Activated CD8-positive, alpha-beta memory T cell treated with anti-CD3 and anti-CD28 coated beads for 48 hours (primary cell): ENCODE measurements at regions not wholly inside any gene's neighbourhood (a gene's known extent, or its start where the extent isn't known, plus 50 kb on each side); places are given as distances from the start of the nearest gene placed in this dataset.
"Not testable (repeated sequence)": the region's sequence is repeated elsewhere in the genome, so short reads cannot be mapped to it uniquely, and the experiment has no call there.

Source experiments
- DNase-seq, 3 experiments: peaks; one replicate each; pipeline ENCODE4 v3.0.0-alpha.2; 2020; ENCODE audit warnings: low read depth in 2 of 3, low spot score in 2 of 3

- DNase-seq: no peak
These were observed 122.6 kb downstream of the INHBA start for GRCh38 chr7:41579961-41580935.

DNA sequence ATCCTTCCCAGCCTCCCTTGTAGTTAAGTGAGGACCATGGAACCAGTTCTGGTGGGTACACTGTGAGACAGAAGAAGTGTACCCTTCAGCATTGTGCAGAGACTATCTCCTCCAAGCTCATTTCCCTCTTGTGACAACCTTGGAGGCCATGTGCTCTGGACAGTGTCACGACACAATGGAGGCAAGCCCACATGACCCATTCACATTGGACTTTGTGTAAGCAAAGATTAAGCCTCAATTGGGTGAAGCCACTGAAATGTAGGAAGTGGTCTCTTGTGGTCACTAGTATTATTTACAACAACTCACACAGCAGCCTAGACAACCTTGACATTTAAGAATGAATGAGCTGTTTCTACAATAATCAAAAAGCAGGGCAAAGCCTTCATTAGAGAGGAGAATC lies 124.2 kb downstream of the INHBA start:
- no peak for DNase-seq

DNA sequence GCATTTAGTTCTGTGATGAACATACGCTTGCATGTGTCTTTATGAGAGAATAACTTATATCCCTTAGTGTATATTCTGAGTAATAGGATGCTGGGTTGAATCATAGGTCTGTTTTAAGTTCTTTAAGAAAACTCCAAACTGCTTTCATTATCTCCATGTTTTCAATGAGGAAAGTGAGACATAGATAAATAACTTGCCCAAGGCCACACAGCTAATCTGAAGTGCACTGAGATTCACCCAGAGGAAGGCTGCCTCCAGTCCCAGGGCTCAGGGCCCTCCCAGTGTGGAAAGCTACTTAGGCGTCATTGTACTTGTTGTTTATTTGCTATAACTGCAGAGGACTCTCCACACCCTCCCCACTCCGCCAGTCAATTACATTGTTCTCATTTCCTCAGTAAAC lies 126.7 kb downstream of the INHBA start:
- DNase-seq: no peak

GRCh38 chr7:41574377-41574776 lies 128.5 kb downstream of the INHBA start:
- no peak for DNase-seq

GRCh38 chr7:41573862-41574261 lies 129.0 kb downstream of the INHBA start:
- DNase-seq: no peak

DNA sequence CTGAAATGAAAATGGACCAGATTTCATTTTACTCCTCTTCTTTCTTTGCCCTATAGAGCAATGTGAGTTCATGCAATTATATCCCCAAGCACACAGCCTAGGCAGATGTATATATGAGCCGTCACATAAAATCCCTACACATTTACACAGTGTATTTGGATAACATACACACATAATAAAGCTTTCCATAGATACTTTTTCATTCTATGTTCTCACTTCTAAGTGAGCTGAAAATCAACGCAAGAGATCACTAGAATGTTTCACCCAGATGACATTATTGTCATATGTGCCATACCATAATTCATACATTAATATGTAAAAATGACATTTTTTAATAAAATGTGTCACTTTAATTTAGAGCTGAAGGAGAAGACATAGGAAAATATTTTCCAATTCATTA lies 129.4 kb downstream of the INHBA start:
- DNase-seq: no peak

DNA sequence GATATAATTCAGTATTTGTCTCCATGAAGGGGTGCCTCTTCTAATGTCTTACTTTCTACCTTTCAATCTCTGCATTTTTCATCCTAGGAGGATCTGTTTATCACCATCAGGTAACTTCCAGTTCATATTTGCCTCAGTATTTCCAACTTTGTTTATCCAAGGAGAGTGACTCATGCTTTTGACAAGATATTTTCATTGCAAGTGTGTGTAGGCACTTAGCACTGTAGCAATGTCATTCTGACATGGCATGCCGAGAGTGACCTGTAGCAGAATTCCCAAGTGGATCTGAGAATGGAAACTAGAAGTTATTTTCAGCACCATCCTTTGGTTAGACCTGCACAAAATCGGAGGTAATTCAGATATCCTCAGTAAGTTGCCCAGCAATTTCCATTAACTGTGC lies 129.9 kb downstream of the INHBA start:
- DNase-seq: no peak

- no peak for DNase-seq
These were observed 131.3 kb downstream of the INHBA start for GRCh38 chr7:41571573-41571972.

- DNase-seq: no peak
These were observed 132.1 kb downstream of the INHBA start for GRCh38 chr7:41570766-41571165.

DNA sequence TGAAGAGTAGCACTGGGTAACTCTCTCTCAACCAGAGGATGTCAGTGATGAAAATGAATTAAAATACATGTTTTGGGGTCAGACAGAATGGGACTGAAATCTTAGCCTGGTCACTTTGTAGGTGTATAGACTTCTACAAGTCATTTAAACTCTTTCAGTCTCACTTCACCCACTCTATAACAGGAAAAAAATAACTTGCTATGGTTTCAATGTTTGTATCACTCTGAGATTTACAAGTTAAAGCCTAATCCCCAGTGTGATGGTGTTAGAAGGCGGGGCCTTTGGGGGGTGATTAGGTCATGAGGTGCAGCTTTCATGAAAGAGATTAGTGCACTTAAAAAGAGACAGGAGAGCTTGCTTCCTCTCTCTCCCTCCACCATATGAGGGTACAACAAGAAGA lies 134.8 kb downstream of the INHBA start:
- DNase-seq: no peak

- DNase-seq: no peak
These were observed 135.2 kb downstream of the INHBA start for GRCh38 chr7:41567731-41568114.

DNA sequence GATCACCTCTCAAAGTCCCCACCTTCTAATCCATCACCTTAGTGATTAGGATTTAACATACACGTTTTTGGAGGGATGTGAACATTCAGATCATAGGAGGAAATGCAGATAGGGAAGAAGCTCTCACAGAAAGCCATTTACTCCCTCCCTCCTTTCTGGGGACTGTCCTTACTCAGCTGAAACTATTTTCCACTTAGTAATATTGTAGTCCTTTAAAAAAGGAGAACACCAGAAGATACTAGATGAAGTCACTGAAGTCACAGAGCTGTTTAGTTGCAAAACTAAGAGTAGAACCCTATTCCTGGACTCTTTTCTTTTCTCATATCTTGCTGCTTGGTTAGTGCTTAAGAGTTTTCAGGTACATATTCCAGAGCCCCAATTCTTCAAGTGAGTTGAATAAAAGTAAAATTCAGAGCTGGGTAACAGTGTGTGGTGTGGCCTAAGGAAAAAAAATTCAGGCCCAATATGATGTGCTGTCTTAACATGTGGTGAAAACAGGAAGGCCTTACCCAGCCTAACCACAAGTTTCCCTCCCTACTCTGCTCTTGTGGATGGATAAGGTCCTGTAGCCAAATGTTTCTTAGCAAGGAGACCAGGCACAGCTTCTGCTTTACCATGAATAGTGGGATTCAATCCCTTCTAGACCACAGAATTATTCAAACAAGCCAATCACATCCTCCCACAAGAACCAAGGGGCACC lies 135.7 kb downstream of the INHBA start:
- no peak for DNase-seq

DNA sequence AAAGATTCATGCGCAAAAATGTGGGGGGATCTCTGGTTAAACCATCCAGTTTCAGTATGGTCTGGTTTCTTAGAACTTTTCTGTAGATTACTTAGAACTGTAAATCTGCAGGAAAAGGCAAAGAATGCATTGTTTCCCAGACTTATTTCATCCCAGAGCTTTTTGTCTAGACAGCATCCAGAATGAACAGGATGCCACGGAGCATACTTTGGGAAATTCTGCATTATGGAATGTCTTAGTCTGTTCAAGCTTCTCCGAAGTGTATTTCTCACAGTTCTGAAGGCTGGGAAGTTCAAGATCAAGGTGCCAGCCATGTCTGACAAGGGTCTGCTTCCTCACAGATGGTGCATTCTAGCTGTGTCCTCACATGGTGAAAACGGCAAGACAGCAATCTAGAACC lies 136.3 kb downstream of the INHBA start:
- DNase-seq: no peak

- DNase-seq: no peak
These were observed 137.2 kb downstream of the INHBA start for GRCh38 chr7:41565655-41566054.

GRCh38 chr7:41559426-41559825 lies 143.5 kb downstream of the INHBA start:
- no peak for DNase-seq

- no peak for DNase-seq
These were observed 148.4 kb downstream of the INHBA start for GRCh38 chr7:41554481-41554880.

GRCh38 chr7:41550046-41550445 lies 152.8 kb downstream of the INHBA start:
- not testable (repeated sequence) for DNase-seq

GRCh38 chr7:41544241-41544640 lies 158.6 kb downstream of the INHBA start:
- DNase-seq: no peak

- DNase-seq: no peak
These were observed 162.3 kb downstream of the INHBA start for GRCh38 chr7:41540601-41541000.

DNA sequence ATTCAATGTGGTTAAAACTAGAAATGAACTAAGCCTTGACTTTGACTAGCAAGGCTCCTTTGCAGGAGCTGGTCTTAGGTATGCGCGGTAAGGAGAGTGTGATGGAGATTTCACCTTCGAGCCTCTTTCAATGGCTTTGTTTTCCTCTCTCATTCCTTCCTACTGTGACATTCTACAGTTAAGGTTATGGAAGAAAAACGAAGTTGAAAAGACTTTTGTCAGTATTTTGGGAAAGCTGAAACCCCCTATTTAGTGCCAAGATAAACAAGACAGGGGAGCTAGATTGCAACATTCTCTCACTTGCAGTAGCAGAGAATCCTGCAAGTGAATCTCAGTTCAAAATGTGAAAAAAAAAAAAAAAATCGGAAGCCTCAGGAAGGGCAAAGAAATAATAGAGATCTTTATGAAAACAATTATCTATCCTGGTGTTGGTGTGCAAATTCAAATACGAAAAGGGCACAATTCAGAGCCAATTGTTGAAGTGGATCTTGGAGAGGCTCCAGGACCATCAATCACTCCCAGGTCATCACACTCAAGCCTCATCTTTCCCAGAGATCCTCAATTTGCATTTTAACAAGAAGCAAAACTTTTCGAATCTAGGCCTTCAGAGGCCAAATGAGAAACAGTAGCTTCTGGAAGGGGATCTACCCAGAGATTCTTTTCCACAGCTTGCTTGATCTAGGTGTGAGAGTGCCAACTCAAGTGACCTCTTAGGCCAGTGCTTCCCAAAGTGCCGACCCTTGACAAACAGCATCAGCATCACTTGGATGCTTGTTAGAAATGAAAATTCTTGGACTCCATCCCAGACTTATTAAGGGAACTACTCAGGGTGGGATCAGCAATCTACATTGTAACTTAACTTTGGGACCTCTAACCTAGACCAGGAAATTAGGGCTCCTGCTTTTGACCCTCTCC lies 163.8 kb downstream of the INHBA start:
- no peak for DNase-seq
